ENCODE measurements at regions not wholly inside any gene's neighbourhood (a gene's known extent, or its start where the extent isn't known, plus 50 kb on each side); places are given as distances from the start of the nearest gene placed in this dataset.

GRCh38 chr18:47345291-47345690 is 93.8 kb upstream of the SKOR2 start:
- Histone ChIP-seq H3K4me2 (ENCODE audit: low read length) (no peak overlapping the region), H3K9me2 (ENCODE audit: insufficient read depth, low read length) (no peaks in the 10 kb centered on the region), H3K9me3 (ENCODE audit: low read length) (no peaks in the 10 kb centered on the region), H3K36me3 (ENCODE audit: insufficient read depth, low read length) (no peaks in the 10 kb centered on the region), H3K4me3 (ENCODE audit: low read depth, low read length, poor library complexity, severe bottlenecking) (no peak overlapping the region), H3K4me1 (ENCODE audit: insufficient read depth, low read length, poor library complexity, severe bottlenecking) (no peaks in the 10 kb centered on the region), H2AFZ (ENCODE audit: low read length) (no peak overlapping the region), H3K79me2 (ENCODE audit: insufficient read depth, low read depth, low read length) (no peaks in the 10 kb centered on the region), H4K20me1 (ENCODE audit: insufficient read depth, low read length) (no peaks in the 10 kb centered on the region), H3K27ac (ENCODE audit: low read depth, low read length, poor library complexity, severe bottlenecking) (no peak overlapping the region)
- CTCF ChIA-PET (ENCODE audit: unreplicated experiment), result no interaction called here
- no TSS peak for BruUV-seq (replicated peaks)
- TF ChIP-seq EZH2phosphoT487 (IDR thresholded peaks at IDR 0.05; ENCODE audit: borderline replicate concordance, low read depth, low read length), result no peak
- TF ChIP-seq, protein P1, sequence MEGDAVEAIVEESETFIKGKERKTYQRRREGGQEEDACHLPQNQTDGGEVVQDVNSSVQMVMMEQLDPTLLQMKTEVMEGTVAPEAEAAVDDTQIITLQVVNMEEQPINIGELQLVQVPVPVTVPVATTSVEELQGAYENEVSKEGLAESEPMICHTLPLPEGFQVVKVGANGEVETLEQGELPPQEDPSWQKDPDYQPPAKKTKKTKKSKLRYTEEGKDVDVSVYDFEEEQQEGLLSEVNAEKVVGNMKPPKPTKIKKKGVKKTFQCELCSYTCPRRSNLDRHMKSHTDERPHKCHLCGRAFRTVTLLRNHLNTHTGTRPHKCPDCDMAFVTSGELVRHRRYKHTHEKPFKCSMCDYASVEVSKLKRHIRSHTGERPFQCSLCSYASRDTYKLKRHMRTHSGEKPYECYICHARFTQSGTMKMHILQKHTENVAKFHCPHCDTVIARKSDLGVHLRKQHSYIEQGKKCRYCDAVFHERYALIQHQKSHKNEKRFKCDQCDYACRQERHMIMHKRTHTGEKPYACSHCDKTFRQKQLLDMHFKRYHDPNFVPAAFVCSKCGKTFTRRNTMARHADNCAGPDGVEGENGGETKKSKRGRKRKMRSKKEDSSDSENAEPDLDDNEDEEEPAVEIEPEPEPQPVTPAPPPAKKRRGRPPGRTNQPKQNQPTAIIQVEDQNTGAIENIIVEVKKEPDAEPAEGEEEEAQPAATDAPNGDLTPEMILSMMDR (conservative IDR thresholded peaks at IDR 0.05; ENCODE audit: low read length), result no peak
- intact Hi-C loops (cut with micrococcal nuclease; ENCODE audit: unreplicated experiment), result no loop called here
- POLR2A ChIA-PET, result no interaction called here
- DNase-seq (ENCODE audit: low spot score), result no peak

DNA sequence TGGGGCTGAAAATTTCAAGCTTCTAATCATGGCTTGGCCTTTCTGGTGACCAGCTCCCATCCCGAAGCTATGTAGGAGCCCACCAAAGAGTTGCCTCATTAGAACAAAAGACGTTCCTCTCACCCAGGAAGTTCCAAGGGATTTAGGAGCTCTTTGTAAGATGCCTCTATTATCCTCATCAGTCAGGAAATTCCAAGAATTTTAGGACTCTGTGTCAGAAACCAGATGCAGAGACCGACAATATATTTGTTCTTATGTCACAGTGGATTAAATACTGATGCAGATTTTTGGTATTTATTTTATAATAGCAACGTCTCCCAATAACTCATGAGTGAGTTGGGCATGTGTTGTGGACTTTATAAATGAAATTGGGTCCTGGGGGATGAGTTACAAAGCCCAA is 91.8 kb upstream of the SKOR2 start:
- Histone ChIP-seq H3K27ac (ENCODE audit: low read depth, low read length, poor library complexity, severe bottlenecking) (no peak overlapping the region), H3K9me2 (ENCODE audit: insufficient read depth, low read length) (no peaks in the 10 kb centered on the region), H3K79me2 (ENCODE audit: insufficient read depth, low read depth, low read length) (no peaks in the 10 kb centered on the region), H4K20me1 (ENCODE audit: insufficient read depth, low read length) (no peaks in the 10 kb centered on the region), H3K4me1 (ENCODE audit: insufficient read depth, low read length, poor library complexity, severe bottlenecking) (no peaks in the 10 kb centered on the region), H3K9me3 (ENCODE audit: low read length) (no peaks in the 10 kb centered on the region), H3K4me2 (ENCODE audit: low read length) (no peak overlapping the region), H2AFZ (ENCODE audit: low read length) (no peak overlapping the region), H3K4me3 (ENCODE audit: low read depth, low read length, poor library complexity, severe bottlenecking) (no peak overlapping the region), H3K36me3 (ENCODE audit: insufficient read depth, low read length) (no peaks in the 10 kb centered on the region)
- intact Hi-C loops (cut with micrococcal nuclease; ENCODE audit: unreplicated experiment), result no loop called here
- ChIA-PET POLR2A (no interaction called here), CTCF (ENCODE audit: unreplicated experiment) (no interaction called here)
- DNase-seq (ENCODE audit: low spot score), result no peak
- no TSS peak for BruUV-seq (replicated peaks)
- no peak for TF ChIP-seq EZH2phosphoT487 (IDR thresholded peaks at IDR 0.05; ENCODE audit: borderline replicate concordance, low read depth, low read length)
- TF ChIP-seq, protein P1 (conservative IDR thresholded peaks at IDR 0.05; ENCODE audit: low read length), result no peak

GRCh38 chr18:47342566-47342965 is 91.1 kb upstream of the SKOR2 start:
- intact Hi-C loops (cut with micrococcal nuclease; ENCODE audit: unreplicated experiment), result no loop called here
- Histone ChIP-seq H3K9me2 (ENCODE audit: insufficient read depth, low read length) (no peaks in the 10 kb centered on the region), H3K36me3 (ENCODE audit: insufficient read depth, low read length) (no peaks in the 10 kb centered on the region), H3K9me3 (ENCODE audit: low read length) (no peaks in the 10 kb centered on the region), H4K20me1 (ENCODE audit: insufficient read depth, low read length) (no peaks in the 10 kb centered on the region), H3K4me2 (ENCODE audit: low read length) (no peak overlapping the region), H3K27ac (ENCODE audit: low read depth, low read length, poor library complexity, severe bottlenecking) (no peak overlapping the region), H3K79me2 (ENCODE audit: insufficient read depth, low read depth, low read length) (no peaks in the 10 kb centered on the region), H3K4me3 (ENCODE audit: low read depth, low read length, poor library complexity, severe bottlenecking) (no peak overlapping the region), H2AFZ (ENCODE audit: low read length) (no peak overlapping the region), H3K4me1 (ENCODE audit: insufficient read depth, low read length, poor library complexity, severe bottlenecking) (no peaks in the 10 kb centered on the region)
- POLR2A ChIA-PET, result interaction anchor here (0.7 to 0.9 kb wide), 2 partner anchors 8 to 9 kb away, joined by 3 read pairs; no protein-coding TSS in a partner anchor
- CTCF ChIA-PET (ENCODE audit: unreplicated experiment), result no interaction called here
- BruUV-seq (replicated peaks), result no TSS peak
- no peak for DNase-seq (ENCODE audit: low spot score)
- TF ChIP-seq, protein P1 (conservative IDR thresholded peaks at IDR 0.05; ENCODE audit: low read length), result no peak
- TF ChIP-seq EZH2phosphoT487 (IDR thresholded peaks at IDR 0.05; ENCODE audit: borderline replicate concordance, low read depth, low read length), result no peak
